ENCODE measurements at regions not wholly inside any gene's neighbourhood (a gene's known extent, or its start where the extent isn't known, plus 50 kb on each side); places are given as distances from the start of the nearest gene placed in this dataset.

DNA sequence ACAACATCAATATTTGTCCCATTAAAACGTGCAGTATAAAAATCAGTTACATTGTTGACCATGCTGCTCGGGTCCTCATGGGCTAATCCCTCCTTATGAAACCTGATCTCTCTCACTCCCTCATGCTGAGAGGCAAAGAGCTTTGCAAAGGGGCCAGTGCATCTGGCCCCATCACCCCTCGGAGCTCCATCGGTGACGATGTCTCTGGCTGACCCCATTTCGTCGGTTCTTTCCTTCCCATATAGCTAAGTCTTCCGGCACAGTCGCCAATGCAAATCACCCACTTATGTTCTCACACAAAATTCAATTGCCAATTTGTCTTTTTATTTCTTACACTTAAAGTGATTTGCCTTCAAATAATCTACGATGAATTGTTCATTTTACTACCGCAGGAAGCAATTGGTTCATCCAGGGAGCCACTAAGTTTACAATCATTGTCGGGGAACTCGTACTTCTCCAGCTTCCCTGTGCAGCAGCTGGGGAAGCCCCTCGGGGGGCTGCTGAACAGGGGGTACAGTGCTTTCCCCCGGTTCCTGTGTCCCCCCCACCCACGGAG lies 199.8 kb upstream of the CDH4 start:
- Histone ChIP-seq H3K9me3 (ENCODE audit: control insufficient read depth, insufficient read depth, low read length) (peaks cover 9% of the 10 kb centered on the region; the same call in 1 of the 2 replicates), H3K27ac (ENCODE audit: insufficient read depth, low read length) (no peak overlapping the region), H4K8ac (ENCODE audit: low read depth in 2 of 2, low read length in 2 of 2) (no peak overlapping the region), H3K14ac (replicated peaks; ENCODE audit: low read depth, low read length) (no peak overlapping the region), H2AFZ (replicated peaks; ENCODE audit: low read length, poor library complexity) (no peak overlapping the region), H2AK9ac (replicated peaks; ENCODE audit: low read depth, low read length, poor library complexity) (no peak overlapping the region), H2AK5ac (ENCODE audit: low read depth, low read length) (no peak overlapping the region), H3K4me1 (ENCODE audit: control insufficient read depth, insufficient read depth, low read length) (no peaks in the 10 kb centered on the region), H2BK20ac (ENCODE audit: low read depth, low read length) (no peak overlapping the region), H2BK120ac (ENCODE audit: low read depth, low read length) (no peak overlapping the region), H3K18ac (ENCODE audit: low read depth, low read length) (no peak overlapping the region), H4K5ac (ENCODE audit: low read depth, low read length) (no peak overlapping the region), H2BK5ac (ENCODE audit: low read depth, low read length, poor library complexity, severe bottlenecking) (no peak overlapping the region), H4K20me1 (ENCODE audit: insufficient read depth, low read length) (no peaks in the 10 kb centered on the region), H3K9ac (ENCODE audit: low read depth, low read length) (no peak overlapping the region), H3K56ac (ENCODE audit: extremely low read depth, insufficient read depth, low read length) (no peak overlapping the region), H3K27me3 (ENCODE audit: control insufficient read depth, insufficient read depth, low read length) (no peaks in the 10 kb centered on the region), H2BK15ac (ENCODE audit: low read depth, low read length) (no peak overlapping the region), H4K91ac (ENCODE audit: insufficient read depth, low read depth, low read length) (no peak overlapping the region), H3K4me3 (ENCODE audit: insufficient read depth, low read depth, low read length) (no peak overlapping the region), H3K4ac (ENCODE audit: low read depth, low read length) (no peak overlapping the region), H3K23ac (ENCODE audit: low read depth, low read length) (no peak overlapping the region), H3K36me3 (ENCODE audit: control insufficient read depth, insufficient read depth, low read length) (no peaks in the 10 kb centered on the region), H3K79me1 (ENCODE audit: low read depth in 1 of 2, low read length in 2 of 2) (no peaks in the 10 kb centered on the region), H3K9me1 (ENCODE audit: insufficient read depth, low read length) (no peaks in the 10 kb centered on the region), H3K4me2 (ENCODE audit: low read depth, low read length) (no peak overlapping the region)
- no TSS peak for BruUV-seq (replicated peaks)
- no peak for DNase-seq
- TF ChIP-seq MAZ (IDR thresholded peaks at IDR 0.05; ENCODE audit: borderline replicate concordance, low read depth, low read length) (no peak), RAD21 (IDR thresholded peaks at IDR 0.05; ENCODE audit: low read length) (no peak), MXI1 (IDR thresholded peaks at IDR 0.05; ENCODE audit: borderline replicate concordance, low read depth, low read length) (no peak), RCOR1 (IDR thresholded peaks at IDR 0.05; ENCODE audit: insufficient replicate concordance, low read length) (no peak), BHLHE40 (IDR thresholded peaks at IDR 0.05; ENCODE audit: low read depth, low read length) (no peak), RFX5 (IDR thresholded peaks at IDR 0.05; ENCODE audit: low read depth, low read length) (no peak), NFE2L2 (IDR thresholded peaks at IDR 0.05; ENCODE audit: low read depth, low read length) (no peak), CEBPB (IDR thresholded peaks at IDR 0.05; ENCODE audit: low read depth, low read length) (no peak), POLR2A (IDR thresholded peaks at IDR 0.05; ENCODE audit: low read depth, low read length) (no peak)
- TF ChIP-seq, protein P1, sequence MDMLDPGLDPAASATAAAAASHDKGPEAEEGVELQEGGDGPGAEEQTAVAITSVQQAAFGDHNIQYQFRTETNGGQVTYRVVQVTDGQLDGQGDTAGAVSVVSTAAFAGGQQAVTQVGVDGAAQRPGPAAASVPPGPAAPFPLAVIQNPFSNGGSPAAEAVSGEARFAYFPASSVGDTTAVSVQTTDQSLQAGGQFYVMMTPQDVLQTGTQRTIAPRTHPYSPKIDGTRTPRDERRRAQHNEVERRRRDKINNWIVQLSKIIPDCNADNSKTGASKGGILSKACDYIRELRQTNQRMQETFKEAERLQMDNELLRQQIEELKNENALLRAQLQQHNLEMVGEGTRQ (IDR thresholded peaks at IDR 0.05; ENCODE audit: low read depth, low read length): no peak
- TF ChIP-seq, protein P2, sequence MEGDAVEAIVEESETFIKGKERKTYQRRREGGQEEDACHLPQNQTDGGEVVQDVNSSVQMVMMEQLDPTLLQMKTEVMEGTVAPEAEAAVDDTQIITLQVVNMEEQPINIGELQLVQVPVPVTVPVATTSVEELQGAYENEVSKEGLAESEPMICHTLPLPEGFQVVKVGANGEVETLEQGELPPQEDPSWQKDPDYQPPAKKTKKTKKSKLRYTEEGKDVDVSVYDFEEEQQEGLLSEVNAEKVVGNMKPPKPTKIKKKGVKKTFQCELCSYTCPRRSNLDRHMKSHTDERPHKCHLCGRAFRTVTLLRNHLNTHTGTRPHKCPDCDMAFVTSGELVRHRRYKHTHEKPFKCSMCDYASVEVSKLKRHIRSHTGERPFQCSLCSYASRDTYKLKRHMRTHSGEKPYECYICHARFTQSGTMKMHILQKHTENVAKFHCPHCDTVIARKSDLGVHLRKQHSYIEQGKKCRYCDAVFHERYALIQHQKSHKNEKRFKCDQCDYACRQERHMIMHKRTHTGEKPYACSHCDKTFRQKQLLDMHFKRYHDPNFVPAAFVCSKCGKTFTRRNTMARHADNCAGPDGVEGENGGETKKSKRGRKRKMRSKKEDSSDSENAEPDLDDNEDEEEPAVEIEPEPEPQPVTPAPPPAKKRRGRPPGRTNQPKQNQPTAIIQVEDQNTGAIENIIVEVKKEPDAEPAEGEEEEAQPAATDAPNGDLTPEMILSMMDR (conservative IDR thresholded peaks at IDR 0.05; ENCODE audit: low read depth, low read length): no peak
- TF ChIP-seq, protein P3, sequence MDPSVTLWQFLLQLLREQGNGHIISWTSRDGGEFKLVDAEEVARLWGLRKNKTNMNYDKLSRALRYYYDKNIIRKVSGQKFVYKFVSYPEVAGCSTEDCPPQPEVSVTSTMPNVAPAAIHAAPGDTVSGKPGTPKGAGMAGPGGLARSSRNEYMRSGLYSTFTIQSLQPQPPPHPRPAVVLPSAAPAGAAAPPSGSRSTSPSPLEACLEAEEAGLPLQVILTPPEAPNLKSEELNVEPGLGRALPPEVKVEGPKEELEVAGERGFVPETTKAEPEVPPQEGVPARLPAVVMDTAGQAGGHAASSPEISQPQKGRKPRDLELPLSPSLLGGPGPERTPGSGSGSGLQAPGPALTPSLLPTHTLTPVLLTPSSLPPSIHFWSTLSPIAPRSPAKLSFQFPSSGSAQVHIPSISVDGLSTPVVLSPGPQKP (IDR thresholded peaks at IDR 0.05; ENCODE audit: borderline replicate concordance, low read depth, low read length): no peak
- in situ Hi-C loops (cut with MboI; ENCODE audit: low sequenced_read_pairs) (no loop called here), intact Hi-C loops (cut with micrococcal nuclease) (no loop called here), dilution Hi-C loops (cut with HindIII; ENCODE audit: low sequenced_read_pairs, unreplicated experiment) (no loop called here)
- POLR2A ChIA-PET (ENCODE audit: unreplicated experiment): no interaction called here
- CTCF ChIA-PET: interaction anchor here (0.6 kb wide), 1 partner anchor 398 kb away, joined by 4 read pairs; no protein-coding TSS in a partner anchor
- ATAC-seq (ENCODE audit: low read depth): no peak
- 51% methylated on average over 10 of the region's 16 CpGs; no CpG with 5 or more reads in 1 of the 2 experiments for WGBS, 2 experiments (ENCODE audit: extremely low coverage in 2 of 2, insufficient read length in 1 of 2)
